Thoracic aorta (tissue), 2 donors: ENCODE measurements at regions not wholly inside any gene's neighbourhood (a gene's known extent, or its start where the extent isn't known, plus 50 kb on each side); places are given as distances from the start of the nearest gene placed in this dataset.

ENCODE experiments used
- ATAC-seq: fragments of 150-250 bp; one replicate; pipeline ENCODE4 v1.8.0; 2017; ENCODE audit warnings: low read depth; ENCODE audit not compliant: insufficient number of reproducible peaks, low FRiP score
- DNase-seq: peaks from one replicate; pipeline ENCODE4 v3.0.0-alpha.2; 2020; ENCODE audit warnings: low spot score
- H3K27ac ChIP-seq, 2 donors: fragments of 200-600 bp; sonication (generic); 1 replicate in 1 of 2; 2 replicates in 1 of 2; pipeline ENCODE4 v1.5.1; 2016; ENCODE audit warnings: mild to moderate bottlenecking in 2 of 2, moderate library complexity in 2 of 2
- H3K27me3 ChIP-seq: fragments of 200-600 bp; sonication (generic); replicated peaks from 2 replicates; pipeline ENCODE4 v1.6.0; 2016; ENCODE audit warnings: mild to moderate bottlenecking; ENCODE audit not compliant: insufficient read depth
- H3K36me3 ChIP-seq: fragments of 200-600 bp; sonication (generic); one replicate; pipeline ENCODE4 v1.5.1; 2016
- H3K4me1 ChIP-seq, 2 donors: fragments of 200-600 bp; sonication (generic); 1 replicate in 1 of 2; 2 replicates in 1 of 2; pipeline versions ENCODE4 v1.5.1 to v1.6.0; 2016; ENCODE audit warnings: low read depth in 2 of 2, mild to moderate bottlenecking in 1 of 2; ENCODE audit not compliant: control insufficient read depth in 1 of 2
- H3K4me3 ChIP-seq: fragments of 200-600 bp; sonication (generic); 2 replicates; pipeline ENCODE4 v1.5.1; 2016; ENCODE audit warnings: mild to moderate bottlenecking
- H3K9me3 ChIP-seq: fragments of 200-600 bp; sonication (generic); 2 replicates; pipeline ENCODE4 v1.5.1; 2016
- TF ChIP-seq, protein P1 (sequence below): fragments of 200-600 bp; sonication (generic); IDR thresholded peaks from one replicate; pipeline ENCODE4 v1.5.1; 2019; ENCODE audit warnings: antibody characterized with exemption

- Histone ChIP-seq H3K9me3 (no peaks in the 10 kb centered on the region), H3K27ac (no peak overlapping the region), H3K4me3 (no peak overlapping the region), H3K27me3 (no peaks in the 10 kb centered on the region), H3K36me3 (no peaks in the 10 kb centered on the region), H3K4me1 (no peaks in the 10 kb centered on the region)
- DNase-seq (no peak), ATAC-seq (no peak)
- TF ChIP-seq, protein P1, sequence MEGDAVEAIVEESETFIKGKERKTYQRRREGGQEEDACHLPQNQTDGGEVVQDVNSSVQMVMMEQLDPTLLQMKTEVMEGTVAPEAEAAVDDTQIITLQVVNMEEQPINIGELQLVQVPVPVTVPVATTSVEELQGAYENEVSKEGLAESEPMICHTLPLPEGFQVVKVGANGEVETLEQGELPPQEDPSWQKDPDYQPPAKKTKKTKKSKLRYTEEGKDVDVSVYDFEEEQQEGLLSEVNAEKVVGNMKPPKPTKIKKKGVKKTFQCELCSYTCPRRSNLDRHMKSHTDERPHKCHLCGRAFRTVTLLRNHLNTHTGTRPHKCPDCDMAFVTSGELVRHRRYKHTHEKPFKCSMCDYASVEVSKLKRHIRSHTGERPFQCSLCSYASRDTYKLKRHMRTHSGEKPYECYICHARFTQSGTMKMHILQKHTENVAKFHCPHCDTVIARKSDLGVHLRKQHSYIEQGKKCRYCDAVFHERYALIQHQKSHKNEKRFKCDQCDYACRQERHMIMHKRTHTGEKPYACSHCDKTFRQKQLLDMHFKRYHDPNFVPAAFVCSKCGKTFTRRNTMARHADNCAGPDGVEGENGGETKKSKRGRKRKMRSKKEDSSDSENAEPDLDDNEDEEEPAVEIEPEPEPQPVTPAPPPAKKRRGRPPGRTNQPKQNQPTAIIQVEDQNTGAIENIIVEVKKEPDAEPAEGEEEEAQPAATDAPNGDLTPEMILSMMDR, result no peak
These were observed 68.5 kb downstream of the MRPL36 start for GRCh38 chr5:1731091-1731639.

- ATAC-seq (no peak), DNase-seq (no peak)
- Histone ChIP-seq H3K9me3 (no peaks in the 10 kb centered on the region), H3K27ac (no peak overlapping the region), H3K36me3 (no peaks in the 10 kb centered on the region), H3K27me3 (no peaks in the 10 kb centered on the region), H3K4me3 (no peak overlapping the region), H3K4me1 (no peaks in the 10 kb centered on the region)
- TF ChIP-seq, protein P1, result no peak
These were observed 69.2 kb downstream of the MRPL36 start for GRCh38 chr5:1730487-1730847.

- no peaks in the 10 kb centered on the region for H3K27me3 ChIP-seq
- DNase-seq (no peak), ATAC-seq (no peak)
- no peaks in the 10 kb centered on the region for H3K4me1 ChIP-seq
- TF ChIP-seq, protein P1, result no peak
- H3K27ac ChIP-seq, result no peak overlapping the region
- no peaks in the 10 kb centered on the region for H3K36me3 ChIP-seq
- no peaks in the 10 kb centered on the region for H3K9me3 ChIP-seq
- H3K4me3 ChIP-seq, result no peak overlapping the region
These were observed 69.8 kb downstream of the MRPL36 start for GRCh38 chr5:1729641-1730486.

DNA sequence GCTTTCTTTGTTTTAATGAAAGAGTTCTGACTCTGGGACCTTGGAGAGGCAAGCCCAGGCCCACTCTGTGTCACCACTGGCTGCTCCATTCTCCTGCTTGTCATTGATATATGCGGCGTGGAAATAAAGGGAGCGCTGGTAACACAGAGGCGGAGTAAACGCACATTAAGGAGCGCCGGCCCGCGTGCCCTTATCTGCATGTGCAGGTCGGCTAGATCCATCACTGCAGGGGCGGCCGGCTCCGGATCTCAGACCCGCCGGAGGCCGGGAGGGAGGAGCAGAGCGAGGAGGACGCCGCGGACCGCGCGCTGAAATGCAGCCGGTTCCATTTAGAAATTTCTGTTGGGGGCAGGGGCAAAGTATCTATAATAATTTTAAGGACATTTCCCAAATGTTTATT lies 70.8 kb downstream of the MRPL36 start:
- DNase-seq, result no peak
- no peaks in the 10 kb centered on the region for H3K27me3 ChIP-seq
- no peak overlapping the region for H3K27ac ChIP-seq
- ATAC-seq, result no peak
- TF ChIP-seq, protein P1, result no peak
- H3K9me3 ChIP-seq, result no peaks in the 10 kb centered on the region
- H3K4me1 ChIP-seq, result no peaks in the 10 kb centered on the region
- no peak overlapping the region for H3K4me3 ChIP-seq
- no peaks in the 10 kb centered on the region for H3K36me3 ChIP-seq

DNA sequence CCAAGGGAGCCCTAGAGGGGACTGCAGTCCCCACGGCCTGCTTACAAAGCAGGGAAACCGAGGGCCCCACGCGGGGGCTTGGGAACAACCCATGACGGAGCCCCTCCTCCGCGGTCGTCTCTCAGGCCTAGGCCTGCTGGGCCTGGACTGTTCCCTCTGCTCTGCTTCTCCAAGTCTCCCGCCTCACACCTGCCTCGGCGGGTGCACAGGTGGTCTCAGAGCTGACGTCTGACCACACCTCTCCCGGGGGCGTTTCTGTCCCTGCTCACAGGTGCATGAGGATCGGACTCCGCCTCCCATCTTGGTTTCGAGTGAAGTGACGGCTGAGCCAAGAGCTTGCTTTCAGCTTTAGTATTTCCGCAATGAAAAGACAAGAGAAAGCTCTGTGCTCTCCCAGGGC lies 72.1 kb downstream of the MRPL36 start:
- no peak for ATAC-seq
- Histone ChIP-seq H3K4me3 (no peak overlapping the region), H3K27ac (no peak overlapping the region), H3K4me1 (no peaks in the 10 kb centered on the region), H3K9me3 (no peaks in the 10 kb centered on the region), H3K27me3 (no peaks in the 10 kb centered on the region), H3K36me3 (no peaks in the 10 kb centered on the region)
- TF ChIP-seq, protein P1, result no peak
- DNase-seq, result no peak
